ENCODE measurements at regions not wholly inside any gene's neighbourhood (a gene's known extent, or its start where the extent isn't known, plus 50 kb on each side); places are given as distances from the start of the nearest gene placed in this dataset.

GRCh38 chr2:56613920-56614319 lies 430.1 kb downstream of the CCDC85A start:
- POLR2A ChIA-PET, result no interaction called here
- Histone ChIP-seq H3K4me3 (replicated peaks in 1 of 3; ENCODE audit: insufficient read depth in 1 of 3, low read depth in 2 of 3, low read length in 3 of 3) (no peak overlapping the region), H3K36me3 (replicated peaks in 1 of 2; ENCODE audit: control insufficient read depth in 1 of 2, insufficient read depth in 2 of 2, low read length in 2 of 2) (no peaks in the 10 kb centered on the region), H3K9me3 (ENCODE audit: low read length) (peaks cover 19% of the 10 kb centered on the region), H3K4me2 (ENCODE audit: low read depth, low read length) (no peak overlapping the region), H3K27me3 (ENCODE audit: control insufficient read depth in 1 of 2, insufficient read depth in 2 of 2, low read length in 2 of 2) (no peaks in the 10 kb centered on the region), H3K27ac (ENCODE audit: extremely low read length, insufficient read depth, low read length) (no peak overlapping the region), H4K20me1 (ENCODE audit: insufficient read depth, low read length) (no peaks in the 10 kb centered on the region), H3K4me1 (ENCODE audit: insufficient read depth, low read length) (no peaks in the 10 kb centered on the region), H3K79me2 (ENCODE audit: insufficient read depth, low read length) (no peaks in the 10 kb centered on the region), H2AFZ (ENCODE audit: low read length) (no peak overlapping the region), H3K9ac (ENCODE audit: insufficient read depth, low read depth, low read length) (no peak overlapping the region)
- TF ChIP-seq ELF3 (CRISPR knock-in tag; IDR thresholded peaks at IDR 0.05) (no peak), STAT5B (CRISPR knock-in tag; IDR thresholded peaks at IDR 0.05) (no peak), CERS6 (CRISPR knock-in tag; IDR thresholded peaks at IDR 0.05) (no peak), ZNF207 (IDR thresholded peaks at IDR 0.05; ENCODE audit: borderline replicate concordance) (no peak), ATF2 (CRISPR knock-in tag; IDR thresholded peaks at IDR 0.05) (no peak), ZFYVE20 (CRISPR knock-in tag; IDR thresholded peaks at IDR 0.05; ENCODE audit: borderline replicate concordance, low read depth) (no peak)
- in situ Hi-C loops (cut with HindIII; ENCODE audit: extremely low pct_ligation_motif_present, low pct_unique_long_range_greater_than_20kb), result no loop called here
- DNase-seq (ENCODE audit: low spot score), result no peak
- ATAC-seq, result no peak
- no TSS peak for BruUV-seq (replicated peaks)
- intact Hi-C loops (cut with micrococcal nuclease; ENCODE audit: unreplicated experiment), result no loop called here
- FAIRE-seq, result no peak
- 17% methylated on average over 1 of the region's 1 CpG for WGBS (ENCODE audit: low lambda C conversion rate)
- CTCF ChIA-PET (ENCODE audit: low intra/inter-chr PET ratio, low total read pairs), result no interaction called here

GRCh38 chr2:56615760-56616159 lies 432.0 kb downstream of the CCDC85A start:
- intact Hi-C loops (cut with micrococcal nuclease; ENCODE audit: unreplicated experiment), result no loop called here
- Histone ChIP-seq H3K36me3 (replicated peaks in 1 of 2; ENCODE audit: control insufficient read depth in 1 of 2, insufficient read depth in 2 of 2, low read length in 2 of 2) (no peaks in the 10 kb centered on the region), H3K27ac (ENCODE audit: extremely low read length, insufficient read depth, low read length) (no peak overlapping the region), H3K79me2 (ENCODE audit: insufficient read depth, low read length) (no peaks in the 10 kb centered on the region), H3K27me3 (ENCODE audit: control insufficient read depth in 1 of 2, insufficient read depth in 2 of 2, low read length in 2 of 2) (no peaks in the 10 kb centered on the region), H4K20me1 (ENCODE audit: insufficient read depth, low read length) (no peaks in the 10 kb centered on the region), H3K9ac (ENCODE audit: insufficient read depth, low read depth, low read length) (no peak overlapping the region), H2AFZ (ENCODE audit: low read length) (no peak overlapping the region), H3K4me1 (ENCODE audit: insufficient read depth, low read length) (no peaks in the 10 kb centered on the region), H3K4me2 (ENCODE audit: low read depth, low read length) (no peak overlapping the region), H3K9me3 (ENCODE audit: low read length) (peaks cover 38% of the 10 kb centered on the region), H3K4me3 (replicated peaks in 1 of 3; ENCODE audit: insufficient read depth in 1 of 3, low read depth in 2 of 3, low read length in 3 of 3) (no peak overlapping the region)
- no peak for FAIRE-seq
- DNase-seq (ENCODE audit: low spot score), result no peak
- BruUV-seq (replicated peaks), result no TSS peak
- ChIA-PET POLR2A (no interaction called here), CTCF (ENCODE audit: low intra/inter-chr PET ratio, low total read pairs) (no interaction called here)
- in situ Hi-C loops (cut with HindIII; ENCODE audit: extremely low pct_ligation_motif_present, low pct_unique_long_range_greater_than_20kb), result no loop called here
- no peak for TF ChIP-seq ZNF362 (CRISPR knock-in tag; IDR thresholded peaks at IDR 0.05; ENCODE audit: borderline replicate concordance)
- TF ChIP-seq ZNF629 (CRISPR knock-in tag; conservative IDR thresholded peaks at IDR 0.05), result no peak
- no peak for TF ChIP-seq FOXK2 (IDR thresholded peaks at IDR 0.05)
- no peak for TF ChIP-seq ZNF138 (CRISPR knock-in tag; IDR thresholded peaks at IDR 0.05; ENCODE audit: low read depth)
- no peak for TF ChIP-seq IRX3 (CRISPR knock-in tag; IDR thresholded peaks at IDR 0.05; ENCODE audit: borderline replicate concordance, low read depth)
- no peak for TF ChIP-seq ZNF709 (CRISPR knock-in tag; IDR thresholded peaks at IDR 0.05)
- TF ChIP-seq KLF16 (CRISPR knock-in tag; IDR thresholded peaks at IDR 0.05), result no peak
- TF ChIP-seq HNF4G (IDR thresholded peaks at IDR 0.05; ENCODE audit: borderline replicate concordance, low read depth, low read length), result no peak
- TF ChIP-seq HNF4G (CRISPR knock-in tag; IDR thresholded peaks at IDR 0.05; ENCODE audit: borderline replicate concordance, low read depth), result no peak
- no peak for ATAC-seq
- 25% methylated on average over 3 of the region's 3 CpGs for WGBS (ENCODE audit: low lambda C conversion rate)
